ENCODE measurements at regions not wholly inside any gene's neighbourhood (a gene's known extent, or its start where the extent isn't known, plus 50 kb on each side); places are given as distances from the start of the nearest gene placed in this dataset.

GRCh38 chr2:222146488-222146887 is 152.3 kb downstream of the PAX3 start:
- no peak for TF ChIP-seq CTCF (conservative IDR thresholded peaks at IDR 0.05)
- H3K27ac ChIP-seq, result no peak overlapping the region

GRCh38 chr2:222142027-222142426 is 156.8 kb downstream of the PAX3 start:
- TF ChIP-seq CTCF (conservative IDR thresholded peaks at IDR 0.05), result no peak
- H3K27ac ChIP-seq, result no peak overlapping the region

GRCh38 chr2:222136106-222136630 is 162.6 kb downstream of the PAX3 start:
- TF ChIP-seq CTCF (conservative IDR thresholded peaks at IDR 0.05), result no peak

GRCh38 chr2:222134654-222135053 is 164.1 kb downstream of the PAX3 start:
- no peak for TF ChIP-seq CTCF (conservative IDR thresholded peaks at IDR 0.05)
- H3K27ac ChIP-seq, result no peak overlapping the region

More at GRCh38 chr2:222136106-222136630, 162.6 kb downstream of the PAX3 start:
- no peak overlapping the region for H3K27ac ChIP-seq

GRCh38 chr2:222133897-222134296 is 164.9 kb downstream of the PAX3 start:
- no peak overlapping the region for H3K27ac ChIP-seq
- no peak for TF ChIP-seq CTCF (conservative IDR thresholded peaks at IDR 0.05)

GRCh38 chr2:222130855-222131254 is 167.9 kb downstream of the PAX3 start:
- no peak for TF ChIP-seq CTCF (conservative IDR thresholded peaks at IDR 0.05)
- H3K27ac ChIP-seq, result no peak overlapping the region

GRCh38 chr2:222127660-222128059 is 171.1 kb downstream of the PAX3 start:
- no peak overlapping the region for H3K27ac ChIP-seq
- no peak for TF ChIP-seq CTCF (conservative IDR thresholded peaks at IDR 0.05)
